Left renal cortex interstitium (tissue), 4 donors: ENCODE measurements at regions not wholly inside any gene's neighbourhood (a gene's known extent, or its start where the extent isn't known, plus 50 kb on each side); places are given as distances from the start of the nearest gene placed in this dataset.
"Not testable (repeated sequence)": the region's sequence is repeated elsewhere in the genome, so short reads cannot be mapped to it uniquely, and the experiment has no call there.

Source experiments
- DNase-seq, 4 donors: peaks; one replicate each; pipeline ENCODE4 v3.0.0-alpha.2; 2013; ENCODE audit warnings: low read depth in 4 of 4, low spot score in 2 of 4, missing footprints in 1 of 4

- no peak for DNase-seq
Observed at GRCh38 chr6:6993503-6994237, 114.1 kb upstream of the RREB1 start.

GRCh38 chr6:6994796-6995195, 113.0 kb upstream of the RREB1 start:
- no peak for DNase-seq

GRCh38 chr6:6995328-6995727, 112.4 kb upstream of the RREB1 start:
- DNase-seq = no peak

GRCh38 chr6:6996124-6996523, 111.6 kb upstream of the RREB1 start:
- no peak for DNase-seq

GRCh38 chr6:6997263-6998193, 110.2 kb upstream of the RREB1 start:
- no peak for DNase-seq

GRCh38 chr6:6998194-6998569, 109.6 kb upstream of the RREB1 start:
- no peak for DNase-seq

GRCh38 chr6:7000825-7001777, 106.7 kb upstream of the RREB1 start:
- no peak for DNase-seq

- DNase-seq = no peak
Observed at GRCh38 chr6:7003041-7003440, 104.7 kb upstream of the RREB1 start.

GRCh38 chr6:7004581-7005297, 103.0 kb upstream of the RREB1 start:
- no peak for DNase-seq

GRCh38 chr6:7006515-7007191, 101.1 kb upstream of the RREB1 start:
- DNase-seq = no peak

GRCh38 chr6:7008451-7008988, 99.2 kb upstream of the RREB1 start:
- no peak for DNase-seq

- no peak for DNase-seq
Observed at GRCh38 chr6:7016226-7016625, 91.5 kb upstream of the RREB1 start.

- no peak for DNase-seq
Observed at GRCh38 chr6:7021301-7021700, 86.5 kb upstream of the RREB1 start.

- DNase-seq = no peak
Observed at GRCh38 chr6:7025861-7026260, 81.9 kb upstream of the RREB1 start.

GRCh38 chr6:7028963-7029362, 78.8 kb upstream of the RREB1 start:
- DNase-seq = not testable (repeated sequence)

- not testable (repeated sequence) for DNase-seq
Observed at GRCh38 chr6:7030968-7031367, 76.8 kb upstream of the RREB1 start.

GRCh38 chr6:7033202-7033601, 74.6 kb upstream of the RREB1 start:
- DNase-seq = no peak

GRCh38 chr6:7034055-7034454, 73.7 kb upstream of the RREB1 start:
- DNase-seq = no peak

- DNase-seq = no peak
Observed at GRCh38 chr6:7035837-7036249, 71.9 kb upstream of the RREB1 start.
